ENCODE measurements at regions not wholly inside any gene's neighbourhood (a gene's known extent, or its start where the extent isn't known, plus 50 kb on each side); places are given as distances from the start of the nearest gene placed in this dataset.
"Not testable (repeated sequence)": the region's sequence is repeated elsewhere in the genome, so short reads cannot be mapped to it uniquely, and the experiment has no call there.

DNA sequence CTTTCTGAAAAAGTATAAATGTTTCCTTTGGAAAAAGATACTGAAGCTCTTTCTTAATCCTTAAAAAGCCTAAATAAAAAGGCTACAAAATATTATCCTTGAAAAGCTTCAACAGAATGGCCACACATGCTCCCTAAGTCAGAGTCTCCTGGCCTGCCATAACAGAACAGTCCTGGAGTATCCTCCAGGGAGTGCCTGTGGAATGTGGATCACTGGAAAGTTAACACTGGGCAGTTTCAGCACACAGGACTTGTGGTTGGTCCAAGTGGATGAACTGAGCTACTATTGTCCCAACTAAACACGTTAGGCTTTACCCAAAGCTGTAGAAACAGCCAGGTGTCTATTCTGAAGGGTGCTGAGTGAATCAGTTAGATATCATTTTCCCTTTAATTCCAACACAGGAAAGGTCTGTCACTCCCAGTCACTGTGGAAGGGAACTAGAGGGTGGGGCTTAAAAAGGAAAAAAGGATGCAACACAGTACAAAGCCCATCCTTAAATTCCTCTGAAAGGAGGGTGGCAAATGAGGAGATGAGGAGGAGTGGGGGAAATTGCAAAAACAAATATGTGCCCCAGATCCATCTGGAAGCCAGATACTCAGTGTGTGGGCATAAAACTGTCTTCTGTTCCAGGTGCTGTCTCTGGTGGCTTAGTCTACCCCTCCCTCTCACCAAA lies 196.3 kb upstream of the SPAG17 start:
- no peak overlapping the region for H3K27ac ChIP-seq (ENCODE audit: control insufficient read depth, insufficient read depth, low read length)
- no peaks in the 10 kb centered on the region for H3K4me1 ChIP-seq (ENCODE audit: control insufficient read depth, extremely low read depth, insufficient read depth, low read length)
- H3K27me3 ChIP-seq (ENCODE audit: control insufficient read depth, extremely low read depth, insufficient read depth, low read length) = no peaks in the 10 kb centered on the region
- no peak overlapping the region for H3K4me3 ChIP-seq (ENCODE audit: control insufficient read depth in 2 of 3, extremely low read depth in 1 of 3, insufficient read depth in 2 of 3, low read depth in 1 of 3, low read length in 3 of 3)
- no peaks in the 10 kb centered on the region for H4K20me1 ChIP-seq (ENCODE audit: control insufficient read depth, extremely low read depth, insufficient read depth, low read length)
- no peak for TF ChIP-seq EZH2 (IDR thresholded peaks at IDR 0.05; ENCODE audit: low read length)
- no peak for TF ChIP-seq CTCF (optimal IDR thresholded peaks at IDR 0.05 in 1 of 3, IDR thresholded peaks at IDR 0.05 in 1 of 3, conservative IDR thresholded peaks at IDR 0.05 in 1 of 3; ENCODE audit: extremely low read depth in 1 of 3, insufficient read depth in 2 of 3, low read length in 3 of 3)
- H3K9ac ChIP-seq (ENCODE audit: control insufficient read depth, extremely low read depth, insufficient read depth, low read length) = no peak overlapping the region
- no peak overlapping the region for H2AFZ ChIP-seq (ENCODE audit: control insufficient read depth, low read length)
- H3K36me3 ChIP-seq (ENCODE audit: control insufficient read depth in 2 of 2, extremely low read depth in 1 of 2, insufficient read depth in 2 of 2, low read length in 2 of 2) = no peaks in the 10 kb centered on the region
- dilution Hi-C loops (cut with MboI; ENCODE audit: extremely low pct_ligation_motif_present, low sequenced_read_pairs) = no loop called here
- FAIRE-seq (no peak), DNase-seq (ENCODE audit: low read depth, low spot score) (no peak)
- no peaks in the 10 kb centered on the region for H3K9me3 ChIP-seq (ENCODE audit: control insufficient read depth, low read depth, low read length)
- no peaks in the 10 kb centered on the region for H3K79me2 ChIP-seq (ENCODE audit: control insufficient read depth, insufficient read depth, low read length)
- no peak overlapping the region for H3K4me2 ChIP-seq (ENCODE audit: control insufficient read depth, extremely low read depth, insufficient read depth, low read depth, low read length)
- no peaks in the 10 kb centered on the region for H3K9me1 ChIP-seq (ENCODE audit: control insufficient read depth, extremely low read depth, insufficient read depth, low read length)

GRCh38 chr1:118377183-118377582 lies 192.2 kb upstream of the SPAG17 start:
- FAIRE-seq; dilution Hi-C loops (cut with MboI; ENCODE audit: extremely low pct_ligation_motif_present, low sequenced_read_pairs): not testable (repeated sequence)

DNA sequence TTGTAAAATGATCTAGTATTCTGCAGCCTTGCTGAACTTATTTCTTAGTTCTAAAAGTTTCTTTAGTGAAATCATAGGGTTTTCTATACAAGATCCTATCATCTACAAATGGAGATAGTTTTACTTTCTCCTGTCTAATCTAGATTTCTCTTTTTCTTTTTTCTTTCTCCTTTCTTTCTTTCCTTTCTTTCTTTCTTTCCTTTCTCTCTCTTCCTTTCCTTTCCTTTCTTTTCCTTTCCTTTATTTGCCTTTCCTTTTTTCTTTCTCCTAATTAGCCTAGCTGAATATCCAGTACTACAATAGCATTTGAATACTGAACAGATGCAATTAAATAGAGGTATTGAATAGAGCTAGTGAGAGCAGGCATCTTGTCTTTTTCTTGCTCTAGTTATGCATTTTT lies 186.6 kb upstream of the SPAG17 start:
- Histone ChIP-seq H3K9ac (ENCODE audit: control insufficient read depth, extremely low read depth, insufficient read depth, low read length) (no peak overlapping the region), H2AFZ (ENCODE audit: control insufficient read depth, low read length) (no peak overlapping the region), H3K9me3 (ENCODE audit: control insufficient read depth, low read depth, low read length) (no peaks in the 10 kb centered on the region), H3K27ac (ENCODE audit: control insufficient read depth, insufficient read depth, low read length) (no peak overlapping the region), H3K4me3 (ENCODE audit: control insufficient read depth in 2 of 3, extremely low read depth in 1 of 3, insufficient read depth in 2 of 3, low read depth in 1 of 3, low read length in 3 of 3) (no peak overlapping the region), H4K20me1 (ENCODE audit: control insufficient read depth, extremely low read depth, insufficient read depth, low read length) (no peaks in the 10 kb centered on the region), H3K36me3 (ENCODE audit: control insufficient read depth in 2 of 2, extremely low read depth in 1 of 2, insufficient read depth in 2 of 2, low read length in 2 of 2) (no peaks in the 10 kb centered on the region), H3K9me1 (ENCODE audit: control insufficient read depth, extremely low read depth, insufficient read depth, low read length) (no peaks in the 10 kb centered on the region), H3K79me2 (ENCODE audit: control insufficient read depth, insufficient read depth, low read length) (no peaks in the 10 kb centered on the region), H3K4me1 (ENCODE audit: control insufficient read depth, extremely low read depth, insufficient read depth, low read length) (no peaks in the 10 kb centered on the region), H3K27me3 (ENCODE audit: control insufficient read depth, extremely low read depth, insufficient read depth, low read length) (no peaks in the 10 kb centered on the region), H3K4me2 (ENCODE audit: control insufficient read depth, extremely low read depth, insufficient read depth, low read depth, low read length) (no peak overlapping the region)
- TF ChIP-seq EZH2 (IDR thresholded peaks at IDR 0.05; ENCODE audit: low read length) (no peak), CTCF (optimal IDR thresholded peaks at IDR 0.05 in 1 of 3, IDR thresholded peaks at IDR 0.05 in 1 of 3, conservative IDR thresholded peaks at IDR 0.05 in 1 of 3; ENCODE audit: extremely low read depth in 1 of 3, insufficient read depth in 2 of 3, low read length in 3 of 3) (no peak)
- DNase-seq (ENCODE audit: low read depth, low spot score) = no peak
- no peak for FAIRE-seq
- dilution Hi-C loops (cut with MboI; ENCODE audit: extremely low pct_ligation_motif_present, low sequenced_read_pairs) = no loop called here

More at GRCh38 chr1:118377183-118377582, 192.2 kb upstream of the SPAG17 start:
- not testable (repeated sequence) for H3K4me1 ChIP-seq (ENCODE audit: control insufficient read depth, extremely low read depth, insufficient read depth, low read length); H3K36me3 ChIP-seq (ENCODE audit: control insufficient read depth in 2 of 2, extremely low read depth in 1 of 2, insufficient read depth in 2 of 2, low read length in 2 of 2); H3K4me2 ChIP-seq (ENCODE audit: control insufficient read depth, extremely low read depth, insufficient read depth, low read depth, low read length); H3K9me1 ChIP-seq (ENCODE audit: control insufficient read depth, extremely low read depth, insufficient read depth, low read length); H3K27me3 ChIP-seq (ENCODE audit: control insufficient read depth, extremely low read depth, insufficient read depth, low read length); H3K79me2 ChIP-seq (ENCODE audit: control insufficient read depth, insufficient read depth, low read length); H3K27ac ChIP-seq (ENCODE audit: control insufficient read depth, insufficient read depth, low read length); H2AFZ ChIP-seq (ENCODE audit: control insufficient read depth, low read length); H3K4me3 ChIP-seq (ENCODE audit: control insufficient read depth in 2 of 3, extremely low read depth in 1 of 3, insufficient read depth in 2 of 3, low read depth in 1 of 3, low read length in 3 of 3); DNase-seq (ENCODE audit: low read depth, low spot score); H3K9ac ChIP-seq (ENCODE audit: control insufficient read depth, extremely low read depth, insufficient read depth, low read length); H3K9me3 ChIP-seq (ENCODE audit: control insufficient read depth, low read depth, low read length); H4K20me1 ChIP-seq (ENCODE audit: control insufficient read depth, extremely low read depth, insufficient read depth, low read length)
